Right ventricle myocardium inferior (tissue), 1 donor: ENCODE measurements at regions not wholly inside any gene's neighbourhood (a gene's known extent, or its start where the extent isn't known, plus 50 kb on each side); places are given as distances from the start of the nearest gene placed in this dataset.

Experiments
- ATAC-seq: fragments of 200-7000 bp; cut with Tn5 transposase; one replicate; pipeline ENCODE4 v1.9.1; 2020; ENCODE audit warnings: mild to moderate bottlenecking, moderate library complexity
- DNase-seq: peaks from one replicate; pipeline ENCODE4 v3.0.0; 2021; ENCODE audit errors: missing footprints
- intact Hi-C: fragments of 100-400 bp; cut with DNase I; formaldehyde crosslinking; loops from one replicate; pipeline ENCODE4 v1.11.0; 2022
- donor health status: DM: no; HTN: yes; CAD: no; lungs with severe emphysema.

GRCh38 chr11:123378096-123378495 lies 52.0 kb upstream of the GRAMD1B start:
- intact Hi-C loops: no loop called here
- ATAC-seq: no peak
- no peak for DNase-seq

DNA sequence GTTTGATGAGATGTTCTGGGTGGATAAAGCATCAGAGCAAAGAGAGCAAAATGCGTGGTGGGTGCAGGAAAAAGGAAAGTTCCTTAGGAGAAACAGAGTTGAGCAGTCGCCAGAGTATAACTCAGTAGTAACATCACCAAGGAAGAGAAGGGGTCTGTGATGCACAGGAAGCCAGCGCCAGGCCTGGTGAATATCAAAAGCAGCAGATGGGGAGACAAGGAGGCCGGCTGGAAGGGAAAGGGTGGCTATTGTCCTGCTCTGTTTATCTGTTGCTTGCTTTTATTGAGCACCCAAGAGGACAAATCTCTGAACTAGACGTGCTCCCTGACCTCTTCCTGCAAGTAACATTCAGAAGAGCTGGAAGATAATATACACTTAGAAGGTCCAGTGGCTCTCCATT lies 52.7 kb upstream of the GRAMD1B start:
- ATAC-seq (no peak), DNase-seq (no peak)
- intact Hi-C loops: no loop called here

- no peak for DNase-seq
- ATAC-seq: peak; percentile 71
- intact Hi-C loops: no loop called here
Measured at GRCh38 chr11:123375832-123376231, 54.2 kb upstream of the GRAMD1B start.

GRCh38 chr11:123374622-123374968 lies 55.5 kb upstream of the GRAMD1B start:
- intact Hi-C loops: no loop called here
- peak; percentile 69 for ATAC-seq
- no peak for DNase-seq

DNA sequence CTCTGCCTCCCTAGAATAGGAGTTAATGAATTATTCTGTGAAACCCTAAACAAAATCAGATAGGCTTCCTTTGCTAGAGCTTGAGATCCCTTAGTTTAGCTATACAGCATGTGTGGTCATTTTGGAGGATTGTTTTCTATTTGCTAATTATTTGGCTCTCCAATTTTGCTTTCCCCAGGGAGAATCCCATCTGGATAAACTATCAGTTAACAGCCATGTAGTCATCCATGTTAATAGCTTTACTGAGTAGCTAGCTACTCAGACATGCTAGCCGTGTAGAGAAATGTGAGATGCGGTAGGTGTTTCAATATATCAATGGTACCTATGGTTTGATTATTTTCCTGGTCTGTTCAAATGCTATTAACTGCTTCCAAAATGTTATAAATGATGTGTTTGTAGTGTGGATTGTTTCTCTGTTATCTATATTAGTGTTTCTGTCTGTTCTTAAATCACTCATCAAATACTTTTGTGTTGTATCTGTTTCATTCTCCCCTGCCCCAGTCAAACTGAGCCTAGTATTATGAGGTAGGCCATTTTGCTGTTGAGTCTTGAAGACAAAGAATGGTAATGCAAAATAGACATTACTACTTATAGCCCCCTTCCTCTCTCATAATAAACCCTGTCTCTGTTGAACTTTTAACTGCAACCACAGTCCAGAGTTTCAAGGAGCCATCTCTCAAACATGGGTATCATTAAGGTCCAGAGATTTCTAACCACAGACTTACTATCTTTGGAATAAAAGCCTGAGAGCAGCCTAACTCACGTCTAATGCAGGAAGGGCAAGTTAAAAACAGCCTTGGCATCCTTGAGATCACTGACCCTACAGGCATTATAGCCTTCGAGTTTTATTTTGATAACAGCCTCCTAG lies 56.1 kb upstream of the GRAMD1B start:
- ATAC-seq: no peak
- intact Hi-C loops: no loop called here
- no peak for DNase-seq

DNA sequence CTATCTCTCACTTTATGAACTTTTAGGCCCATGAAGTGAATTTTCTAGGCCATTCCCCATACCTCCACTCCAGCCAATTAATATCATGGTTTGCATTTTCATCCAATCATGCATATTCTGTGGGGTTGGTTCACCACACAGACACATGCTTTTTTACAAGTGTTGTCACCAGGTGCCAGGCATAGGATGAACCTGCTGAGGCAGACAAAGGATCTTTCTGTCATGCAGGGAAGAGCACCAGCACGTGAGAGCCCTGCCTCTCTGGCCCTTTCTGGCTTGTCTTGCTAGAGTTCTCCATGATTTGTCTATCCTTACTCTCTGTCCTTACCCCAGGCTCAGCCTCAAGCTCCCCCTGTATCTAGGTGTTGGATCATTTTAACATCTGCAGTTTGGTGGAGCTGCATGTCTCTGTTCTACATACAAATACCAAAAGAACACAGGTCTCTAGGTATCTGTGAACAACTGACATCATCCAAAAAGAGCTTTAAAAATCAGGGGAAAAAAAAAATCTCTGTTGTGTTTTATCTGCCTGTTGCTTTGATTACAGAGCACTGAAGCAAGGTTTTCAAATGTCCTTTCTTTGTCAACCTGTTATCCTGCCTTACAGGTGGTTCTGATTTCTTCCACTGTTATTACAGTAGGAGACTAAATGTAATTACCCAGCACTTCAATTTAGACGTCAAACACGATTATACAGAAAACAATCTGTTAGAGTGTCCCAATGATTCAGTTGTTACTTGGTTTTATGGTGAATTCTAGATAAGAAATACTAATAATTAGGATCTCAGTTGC lies 58.4 kb upstream of the GRAMD1B start:
- ATAC-seq (no peak), DNase-seq (no peak)
- intact Hi-C loops: no loop called here

DNA sequence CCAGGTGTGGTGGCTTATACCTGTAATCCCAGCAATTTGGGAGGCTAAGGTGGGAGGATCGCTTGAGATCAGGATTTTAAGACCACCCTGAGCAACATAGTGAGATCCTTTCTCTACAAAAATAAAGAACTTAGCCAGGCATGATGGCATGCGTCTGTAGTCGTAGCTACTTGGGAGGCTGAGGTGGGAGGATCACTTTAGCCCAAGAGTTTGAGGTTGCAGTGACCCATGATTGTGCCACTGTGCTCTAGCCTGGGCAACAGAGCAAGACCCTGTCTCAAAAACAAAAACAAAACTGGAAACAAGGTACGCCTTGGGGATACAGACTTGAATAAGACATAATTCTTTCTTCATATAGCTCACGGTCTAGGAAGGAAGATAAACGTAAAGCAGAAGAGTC lies 63.1 kb upstream of the GRAMD1B start:
- ATAC-seq (no peak), DNase-seq (no peak)
- intact Hi-C loops: no loop called here

GRCh38 chr11:123365955-123366354 lies 64.1 kb upstream of the GRAMD1B start:
- intact Hi-C loops: no loop called here
- ATAC-seq (no peak), DNase-seq (no peak)

DNA sequence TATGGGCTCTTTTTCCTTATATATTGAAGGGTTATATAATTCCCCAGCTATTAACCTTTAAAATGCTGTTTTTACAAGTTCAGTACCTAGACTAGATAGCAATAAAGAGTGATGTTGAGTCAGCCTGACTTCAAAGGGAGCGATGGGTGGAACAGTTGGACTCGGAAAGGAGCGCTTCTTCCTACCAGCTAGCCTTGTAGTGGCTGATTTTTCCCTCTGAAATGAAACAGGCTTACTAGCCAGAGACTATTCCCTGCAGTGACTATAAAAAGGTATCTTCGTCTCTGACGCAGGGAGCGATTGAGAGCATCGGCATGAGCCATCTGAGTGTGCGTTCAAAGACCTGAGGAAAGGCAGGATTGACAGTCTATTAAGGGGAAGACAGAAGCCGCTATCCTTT lies 66.0 kb upstream of the GRAMD1B start:
- peak; percentile 51 for ATAC-seq
- no peak for DNase-seq
- intact Hi-C loops: no loop called here

- ATAC-seq (peak; percentile 90), DNase-seq (no peak)
- intact Hi-C loops: loop anchor here (1.0 to 2.0 kb wide), 2 partner anchors 42 to 49 kb away; no protein-coding TSS in a partner anchor
Measured at GRCh38 chr11:123363556-123363955, 66.5 kb upstream of the GRAMD1B start.

DNA sequence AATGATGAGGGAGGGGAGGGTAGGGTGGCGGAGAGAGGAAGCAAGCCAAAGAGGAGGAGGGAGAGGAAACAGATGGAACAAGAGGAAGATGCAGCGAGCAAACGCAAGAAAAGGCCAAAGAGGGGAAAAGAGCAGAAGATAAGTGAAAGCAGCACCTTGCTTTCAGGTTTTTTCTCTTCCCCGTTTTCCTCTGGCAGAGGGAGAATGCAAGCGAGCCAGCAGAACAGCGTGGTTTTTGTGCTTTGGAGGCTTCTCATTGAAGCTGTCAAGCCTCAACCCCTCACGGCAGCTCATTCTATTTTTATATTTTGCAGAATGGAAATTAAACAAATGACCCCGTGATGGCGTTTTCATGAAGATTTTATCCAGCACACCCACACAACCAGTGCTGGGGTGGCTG lies 67.1 kb upstream of the GRAMD1B start:
- peak; percentile 52 for ATAC-seq
- intact Hi-C loops: loop anchor here (1.0 to 2.0 kb wide), 2 partner anchors 42 to 48 kb away; no protein-coding TSS in a partner anchor
- DNase-seq: no peak

GRCh38 chr11:123362186-123362585 lies 67.9 kb upstream of the GRAMD1B start:
- intact Hi-C loops: loop anchor here (2.0 kb wide), 1 partner anchor 47 kb away; no protein-coding TSS in a partner anchor
- no peak for ATAC-seq
- DNase-seq: no peak

DNA sequence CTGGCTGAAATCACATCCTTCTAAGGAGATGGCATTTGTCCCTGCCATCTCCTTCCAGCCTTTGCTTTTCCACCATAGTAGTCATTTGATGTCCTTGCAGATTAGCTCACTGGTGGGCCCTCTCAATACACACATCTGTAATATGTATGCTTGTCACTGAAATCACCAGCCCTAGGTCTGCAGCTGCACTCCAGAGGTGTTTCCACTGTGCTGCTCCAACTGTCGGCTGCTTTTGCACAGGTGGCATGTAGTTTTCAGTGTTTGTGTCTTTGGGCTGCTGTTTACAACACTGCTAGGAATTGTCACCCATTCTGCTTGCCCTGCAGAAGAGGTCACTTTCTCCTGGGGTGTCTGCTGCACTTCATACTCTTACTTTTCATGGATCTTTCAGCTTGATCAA lies 69.0 kb upstream of the GRAMD1B start:
- DNase-seq (no peak), ATAC-seq (no peak)
- intact Hi-C loops: no loop called here

DNA sequence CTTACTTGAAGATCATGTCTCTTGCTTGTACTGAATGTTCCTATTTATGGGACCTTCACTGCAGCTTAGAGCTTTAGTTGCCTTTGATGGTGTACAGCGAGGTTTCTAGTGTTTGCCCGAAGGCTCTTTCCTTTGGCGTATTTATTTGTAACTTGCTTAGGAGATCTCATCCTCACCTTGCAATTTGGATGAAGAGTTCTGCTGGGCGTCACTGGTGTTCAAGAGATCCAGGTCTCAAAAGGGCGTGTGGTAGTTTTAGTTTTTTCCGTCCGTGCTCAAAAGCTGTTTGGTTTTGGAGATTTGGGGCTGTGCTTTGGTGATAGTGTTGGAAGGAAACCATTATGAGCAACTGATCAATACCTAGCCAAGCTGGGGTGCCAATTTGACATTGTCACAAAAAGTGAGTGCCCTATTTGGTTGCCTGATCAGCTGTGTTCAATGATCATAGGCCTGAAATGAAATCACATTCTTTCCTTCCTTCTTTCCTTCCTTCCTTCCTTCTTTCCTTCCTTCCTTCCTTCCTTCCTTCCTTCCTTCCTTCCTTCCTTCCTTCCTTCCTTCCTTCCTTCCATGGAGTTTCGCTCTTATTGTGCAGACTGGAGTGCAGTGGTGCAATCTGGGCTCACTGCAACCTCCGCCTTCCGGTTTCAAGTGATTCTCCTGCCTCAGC lies 69.7 kb upstream of the GRAMD1B start:
- DNase-seq (no peak), ATAC-seq (no peak)
- intact Hi-C loops: no loop called here

DNA sequence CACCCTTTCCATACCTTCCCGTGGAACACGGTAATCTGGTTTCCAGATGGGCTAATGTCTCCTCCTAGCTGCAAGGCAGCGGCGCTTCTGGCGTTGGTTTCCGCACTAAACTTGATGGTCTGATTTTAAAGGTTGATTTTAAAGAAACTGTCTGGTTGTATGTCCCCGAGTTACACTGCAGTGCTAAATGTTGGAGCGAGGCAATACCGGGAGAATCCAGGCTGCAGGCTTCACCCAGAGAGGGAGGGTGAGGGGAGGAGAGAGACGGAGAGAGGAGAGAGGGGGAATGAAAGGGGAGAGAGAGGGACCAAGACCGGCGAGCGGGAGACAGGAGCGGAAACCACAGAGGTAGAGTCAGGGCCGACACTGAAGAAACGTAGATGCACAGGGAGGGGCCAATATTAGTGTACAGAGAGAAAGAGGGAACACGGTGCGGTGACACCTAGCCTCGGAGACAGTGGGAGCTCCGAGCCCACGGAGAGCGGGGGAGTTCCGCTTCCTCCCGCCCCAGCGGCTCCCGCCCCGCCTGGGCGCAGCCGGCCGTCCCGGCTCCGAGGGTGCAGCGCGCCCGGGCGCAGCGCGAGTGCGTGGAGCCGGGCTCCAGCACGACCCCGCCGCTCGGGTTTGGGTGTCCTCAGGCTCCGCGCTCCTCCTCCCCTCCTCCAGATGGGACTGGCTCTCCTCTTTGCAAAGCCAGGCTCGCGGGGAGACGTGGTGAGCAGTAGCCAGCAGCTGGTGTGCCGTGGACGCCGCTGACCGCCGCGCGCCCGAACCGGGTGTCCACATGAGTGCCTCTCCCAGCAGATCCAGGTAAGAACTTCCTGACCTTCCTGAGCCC lies 71.9 kb upstream of the GRAMD1B start:
- DNase-seq (peak; percentile 65), ATAC-seq (peak; percentile 60)
- intact Hi-C loops: loop anchor here (1.0 to 5.0 kb wide), 2 partner anchors 56 to 119 kb away; no protein-coding TSS in a partner anchor

GRCh38 chr11:123357353-123357989 lies 72.6 kb upstream of the GRAMD1B start:
- DNase-seq: no peak
- no peak for ATAC-seq
- intact Hi-C loops: loop anchor here (5.0 kb wide), 1 partner anchor 120 kb away; no protein-coding TSS in a partner anchor

- ATAC-seq (no peak), DNase-seq (no peak)
- intact Hi-C loops: loop anchor here (5.0 kb wide), 1 partner anchor 121 kb away; no protein-coding TSS in a partner anchor
Measured at GRCh38 chr11:123356539-123356938, 73.5 kb upstream of the GRAMD1B start.

GRCh38 chr11:123354371-123354975 lies 75.6 kb upstream of the GRAMD1B start:
- ATAC-seq (no peak), DNase-seq (no peak)
- intact Hi-C loops: no loop called here
